ENCODE measurements at regions not wholly inside any gene's neighbourhood (a gene's known extent, or its start where the extent isn't known, plus 50 kb on each side); places are given as distances from the start of the nearest gene placed in this dataset.

DNA sequence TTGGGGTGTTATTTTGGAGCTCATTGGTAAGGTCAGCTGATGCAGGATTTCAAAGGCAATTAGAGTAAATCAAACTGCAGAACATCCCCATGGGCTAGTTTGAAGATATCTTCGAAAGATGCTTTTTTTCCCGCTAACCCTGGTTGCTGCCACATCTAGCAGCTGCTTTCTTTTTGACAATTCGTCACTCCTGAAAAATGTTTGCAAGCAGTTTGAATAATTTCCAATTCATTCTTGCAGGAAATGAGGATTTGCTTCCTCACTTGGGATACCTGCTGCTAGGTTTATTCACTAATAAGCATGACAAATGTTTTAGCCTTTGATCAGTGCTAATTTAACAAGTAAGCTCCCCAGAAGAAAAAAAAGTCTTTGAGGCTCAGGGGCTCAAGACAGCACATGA, 649.6 kb upstream of the RORB start:
- no peaks in the 10 kb centered on the region for H3K4me1 ChIP-seq
- H3K9ac ChIP-seq (ENCODE audit: low read depth in 2 of 2, low read length in 2 of 2) = no peak overlapping the region
- no peak overlapping the region for H3K27ac ChIP-seq
- intact Hi-C loops (cut with DNase I) = no loop called here
- H3K9me3 ChIP-seq = no peaks in the 10 kb centered on the region
- no peaks in the 10 kb centered on the region for H3K27me3 ChIP-seq
- no peak for TF ChIP-seq CTCF (IDR thresholded peaks at IDR 0.05)
- H3K36me3 ChIP-seq = no peaks in the 10 kb centered on the region
- no peak for DNase-seq
- no peak overlapping the region for H3K4me3 ChIP-seq

DNA sequence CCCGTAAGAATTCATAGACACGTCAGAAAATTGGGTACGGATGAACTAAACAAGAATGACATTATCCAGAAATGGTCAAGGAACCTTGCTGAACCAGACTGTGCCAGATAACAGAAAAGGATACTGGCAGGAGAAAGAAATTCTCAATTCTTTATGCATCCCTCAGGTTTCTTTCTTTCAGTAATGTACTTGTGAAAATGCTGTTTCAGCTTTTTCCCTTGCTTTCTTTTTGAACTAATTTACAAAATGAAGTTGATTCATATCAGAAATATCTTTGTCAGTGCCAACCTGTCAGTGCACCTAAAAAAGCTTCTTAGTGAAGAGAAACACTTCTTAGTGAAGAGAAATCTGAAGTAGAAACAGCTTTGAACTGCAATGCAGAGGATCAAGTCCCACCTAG, 643.6 kb upstream of the RORB start:
- no peak overlapping the region for H3K4me3 ChIP-seq
- H3K4me1 ChIP-seq = no peaks in the 10 kb centered on the region
- H3K36me3 ChIP-seq = no peaks in the 10 kb centered on the region
- no peak for TF ChIP-seq CTCF (IDR thresholded peaks at IDR 0.05)
- DNase-seq = no peak
- H3K27ac ChIP-seq = no peak overlapping the region
- intact Hi-C loops (cut with DNase I) = no loop called here
- H3K27me3 ChIP-seq = no peaks in the 10 kb centered on the region
- no peaks in the 10 kb centered on the region for H3K9me3 ChIP-seq
- H3K9ac ChIP-seq (ENCODE audit: low read depth in 2 of 2, low read length in 2 of 2) = no peak overlapping the region

- Histone ChIP-seq H3K27me3 (no peaks in the 10 kb centered on the region), H3K4me3 (no peak overlapping the region), H3K9ac (ENCODE audit: low read depth in 2 of 2, low read length in 2 of 2) (no peak overlapping the region), H3K4me1 (no peaks in the 10 kb centered on the region), H3K36me3 (no peaks in the 10 kb centered on the region), H3K9me3 (no peaks in the 10 kb centered on the region), H3K27ac (no peak overlapping the region)
- intact Hi-C loops (cut with DNase I) = no loop called here
- DNase-seq = no peak
- no peak for TF ChIP-seq CTCF (IDR thresholded peaks at IDR 0.05)
Observed at GRCh38 chr9:73855206-73855605, 641.9 kb upstream of the RORB start.

DNA sequence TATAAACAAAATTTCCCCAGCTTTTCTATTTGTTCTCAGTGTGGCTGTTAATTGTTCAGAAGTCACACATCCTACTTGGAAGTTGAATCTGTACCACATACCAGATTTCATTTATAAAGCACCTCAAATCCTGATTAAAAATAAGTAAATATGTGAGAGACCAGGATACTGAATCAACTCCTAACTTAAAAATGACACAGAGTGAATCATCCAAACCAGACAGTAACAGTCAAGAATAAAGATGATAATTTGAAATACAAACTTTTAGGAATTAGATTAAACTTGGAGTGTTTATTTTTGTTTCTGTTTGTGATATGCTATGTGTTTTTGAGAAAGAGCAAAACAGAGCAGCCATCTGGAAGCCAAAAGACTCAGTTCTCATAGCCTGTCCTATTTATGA, 633.2 kb upstream of the RORB start:
- TF ChIP-seq CTCF (IDR thresholded peaks at IDR 0.05) = no peak
- no peak for DNase-seq
- intact Hi-C loops (cut with DNase I) = no loop called here
- no peaks in the 10 kb centered on the region for H3K9me3 ChIP-seq
- no peaks in the 10 kb centered on the region for H3K27me3 ChIP-seq
- no peak overlapping the region for H3K4me3 ChIP-seq
- no peak overlapping the region for H3K27ac ChIP-seq
- no peak overlapping the region for H3K9ac ChIP-seq (ENCODE audit: low read depth in 2 of 2, low read length in 2 of 2)
- no peaks in the 10 kb centered on the region for H3K36me3 ChIP-seq
- no peaks in the 10 kb centered on the region for H3K4me1 ChIP-seq

GRCh38 chr9:73866451-73866850, 630.7 kb upstream of the RORB start:
- intact Hi-C loops (cut with DNase I) = no loop called here
- H3K36me3 ChIP-seq = no peaks in the 10 kb centered on the region
- no peaks in the 10 kb centered on the region for H3K27me3 ChIP-seq
- H3K4me1 ChIP-seq = no peaks in the 10 kb centered on the region
- H3K9ac ChIP-seq (ENCODE audit: low read depth in 2 of 2, low read length in 2 of 2) = no peak overlapping the region
- no peak for TF ChIP-seq CTCF (IDR thresholded peaks at IDR 0.05)
- H3K9me3 ChIP-seq = no peaks in the 10 kb centered on the region
- DNase-seq = no peak
- H3K4me3 ChIP-seq = no peak overlapping the region
- H3K27ac ChIP-seq = no peak overlapping the region

DNA sequence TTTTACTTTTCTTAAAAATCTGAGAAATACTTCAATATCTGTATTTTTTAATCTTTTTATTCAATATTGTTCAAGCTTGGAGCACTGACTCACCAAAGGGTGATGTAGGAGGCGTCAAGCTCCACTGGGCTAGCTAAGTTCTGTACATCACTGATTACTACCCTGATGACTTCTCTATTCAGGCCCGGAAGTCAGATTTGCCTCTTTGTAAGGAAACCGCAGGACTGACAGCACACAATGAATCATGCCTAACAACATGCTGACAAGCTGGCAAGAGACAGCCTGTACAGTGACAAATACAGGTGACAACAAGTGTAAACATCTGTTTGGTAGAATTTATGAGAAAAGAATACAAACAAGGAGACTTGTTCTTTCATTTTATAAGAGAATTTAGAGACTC, 627.9 kb upstream of the RORB start:
- Histone ChIP-seq H3K4me3 (no peak overlapping the region), H3K9me3 (no peaks in the 10 kb centered on the region), H3K36me3 (no peaks in the 10 kb centered on the region), H3K27me3 (no peaks in the 10 kb centered on the region), H3K27ac (no peak overlapping the region), H3K4me1 (no peaks in the 10 kb centered on the region), H3K9ac (ENCODE audit: low read depth in 2 of 2, low read length in 2 of 2) (no peak overlapping the region)
- no peak for DNase-seq
- TF ChIP-seq CTCF (IDR thresholded peaks at IDR 0.05) = no peak
- intact Hi-C loops (cut with DNase I) = no loop called here

Measured in colonic mucosa (tissue), 4 donors.